Activated naive CD8-positive, alpha-beta T cell treated with anti-CD3 and anti-CD28 coated beads for 36 hours (primary cell): ENCODE measurements at regions not wholly inside any gene's neighbourhood (a gene's known extent, or its start where the extent isn't known, plus 50 kb on each side); places are given as distances from the start of the nearest gene placed in this dataset.

Source experiments
- DNase-seq: peaks from one replicate; pipeline ENCODE4 v3.0.0; 2021
- H3K27ac Mint-ChIP-seq: one replicate; pipeline ENCODE4 v1.8.0; 2022; ENCODE audit warnings: mild to moderate bottlenecking, moderate library complexity, mixed read lengths
- H3K27me3 Mint-ChIP-seq: one replicate; pipeline ENCODE4 v1.8.0; 2022; ENCODE audit warnings: mild to moderate bottlenecking, mixed read lengths
- H3K36me3 Mint-ChIP-seq: one replicate; pipeline ENCODE4 v1.8.0; 2021; ENCODE audit warnings: mild to moderate bottlenecking, mixed read lengths
- H3K4me1 Mint-ChIP-seq: one replicate; pipeline ENCODE4 v1.8.0; 2021; ENCODE audit warnings: mixed read lengths
- H3K4me3 Mint-ChIP-seq: one replicate; pipeline ENCODE4 v1.8.0; 2022; ENCODE audit warnings: mild to moderate bottlenecking, moderate library complexity, mixed read lengths
- H3K9me3 Mint-ChIP-seq: one replicate; pipeline ENCODE4 v1.8.0; 2022; ENCODE audit warnings: mixed read lengths

DNA sequence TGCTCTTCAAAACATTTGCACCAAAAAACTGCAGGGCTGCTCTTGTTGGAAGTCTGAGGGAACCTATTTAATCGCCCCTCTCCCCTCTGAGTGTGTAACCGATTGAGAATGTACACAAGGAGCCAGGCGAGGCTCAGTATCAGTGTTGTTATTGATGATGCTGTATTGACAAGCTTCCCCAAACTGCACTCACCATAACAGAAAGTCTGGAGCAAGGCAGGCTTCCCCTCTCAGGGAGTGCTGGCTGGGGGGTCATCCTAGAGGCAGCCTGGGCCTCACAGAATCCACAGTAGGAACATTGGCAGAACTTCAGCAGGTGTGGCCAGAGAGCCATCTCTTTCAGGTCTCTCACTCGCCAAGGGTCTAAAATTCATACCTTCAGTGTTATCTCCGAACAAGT, 58.1 kb upstream of the TUNAR start:
- no peak overlapping the region for H3K27ac Mint-ChIP-seq
- H3K4me3 Mint-ChIP-seq: no peak overlapping the region
- H3K9me3 Mint-ChIP-seq: peaks cover 3% of the 10 kb centered on the region
- H3K36me3 Mint-ChIP-seq: no peaks in the 10 kb centered on the region
- DNase-seq: no peak
- no peaks in the 10 kb centered on the region for H3K4me1 Mint-ChIP-seq
- H3K27me3 Mint-ChIP-seq: peaks cover 60% of the 10 kb centered on the region

DNA sequence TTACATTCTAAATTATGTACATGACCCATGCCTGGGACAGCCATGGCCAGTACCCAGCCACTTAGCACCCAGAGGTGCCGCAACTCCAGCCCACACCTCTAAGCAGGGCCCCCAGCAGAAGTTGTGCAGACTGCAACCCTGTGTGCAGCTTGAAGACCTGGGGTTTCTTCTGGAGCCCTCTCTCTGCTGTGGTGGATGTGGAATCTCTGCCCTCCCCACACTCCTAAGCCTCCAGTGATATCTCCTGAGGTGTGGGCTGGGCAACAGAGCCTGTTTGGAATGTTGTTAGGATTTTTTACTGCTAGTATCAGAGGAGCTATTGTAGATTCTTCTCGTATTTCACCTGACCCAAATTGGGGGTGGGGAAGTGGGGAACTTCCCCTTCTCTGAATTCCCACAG, 59.4 kb upstream of the TUNAR start:
- peaks cover 50% of the 10 kb centered on the region for H3K27me3 Mint-ChIP-seq
- H3K36me3 Mint-ChIP-seq: no peaks in the 10 kb centered on the region
- H3K4me1 Mint-ChIP-seq: no peaks in the 10 kb centered on the region
- peaks cover 3% of the 10 kb centered on the region for H3K9me3 Mint-ChIP-seq
- H3K27ac Mint-ChIP-seq: no peak overlapping the region
- no peak overlapping the region for H3K4me3 Mint-ChIP-seq
- no peak for DNase-seq

DNA sequence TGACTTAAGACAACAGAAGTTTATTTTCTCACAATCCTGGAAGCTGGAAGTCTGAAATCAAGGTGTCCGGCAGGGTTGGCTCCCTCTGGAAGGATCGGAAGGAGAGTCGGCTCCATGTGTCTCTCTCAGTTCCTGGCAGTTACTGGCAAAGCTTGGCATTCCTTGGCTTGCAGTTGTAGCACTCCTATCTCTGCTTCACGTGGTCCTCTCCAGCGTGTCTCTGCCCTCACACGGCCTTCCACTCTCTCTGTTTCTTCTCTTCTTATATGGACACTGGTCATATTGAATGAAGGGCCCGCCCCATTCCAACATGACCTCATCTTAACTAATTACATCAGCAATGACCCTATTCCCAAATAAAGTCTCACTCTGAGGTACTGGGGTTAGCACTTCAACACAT, 60.1 kb upstream of the TUNAR start:
- Mint-ChIP-seq H3K4me1 (no peaks in the 10 kb centered on the region), H3K36me3 (no peaks in the 10 kb centered on the region), H3K27ac (no peak overlapping the region), H3K9me3 (peaks cover 3% of the 10 kb centered on the region), H3K27me3 (peaks cover 46% of the 10 kb centered on the region), H3K4me3 (no peak overlapping the region)
- no peak for DNase-seq

DNA sequence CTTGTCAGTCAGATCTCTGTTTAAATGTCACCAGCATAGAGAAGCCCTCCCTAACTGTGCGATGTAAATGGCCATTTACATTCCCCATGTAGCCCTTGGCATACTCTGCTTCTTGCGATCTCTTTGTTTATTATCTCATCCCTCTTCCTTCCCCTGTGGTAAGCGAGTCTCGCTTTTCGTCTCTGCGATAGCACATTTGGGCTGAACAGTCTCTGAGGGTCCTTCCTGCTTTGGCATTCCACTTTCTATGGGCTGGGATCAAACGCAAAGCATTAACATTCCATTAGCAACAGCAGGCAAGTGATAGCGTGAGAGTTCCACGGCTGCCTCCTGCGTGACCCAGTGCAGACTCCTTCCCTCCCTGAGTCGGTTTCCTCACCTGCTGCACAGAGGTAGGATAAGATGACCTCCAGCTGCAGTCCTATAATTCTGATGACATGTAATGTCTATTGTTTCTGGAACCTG, 61.4 kb upstream of the TUNAR start:
- Mint-ChIP-seq H3K27ac (no peak overlapping the region), H3K36me3 (no peaks in the 10 kb centered on the region), H3K4me1 (no peaks in the 10 kb centered on the region), H3K4me3 (no peak overlapping the region), H3K27me3 (peaks cover 38% of the 10 kb centered on the region), H3K9me3 (no peaks in the 10 kb centered on the region)
- no peak for DNase-seq

DNA sequence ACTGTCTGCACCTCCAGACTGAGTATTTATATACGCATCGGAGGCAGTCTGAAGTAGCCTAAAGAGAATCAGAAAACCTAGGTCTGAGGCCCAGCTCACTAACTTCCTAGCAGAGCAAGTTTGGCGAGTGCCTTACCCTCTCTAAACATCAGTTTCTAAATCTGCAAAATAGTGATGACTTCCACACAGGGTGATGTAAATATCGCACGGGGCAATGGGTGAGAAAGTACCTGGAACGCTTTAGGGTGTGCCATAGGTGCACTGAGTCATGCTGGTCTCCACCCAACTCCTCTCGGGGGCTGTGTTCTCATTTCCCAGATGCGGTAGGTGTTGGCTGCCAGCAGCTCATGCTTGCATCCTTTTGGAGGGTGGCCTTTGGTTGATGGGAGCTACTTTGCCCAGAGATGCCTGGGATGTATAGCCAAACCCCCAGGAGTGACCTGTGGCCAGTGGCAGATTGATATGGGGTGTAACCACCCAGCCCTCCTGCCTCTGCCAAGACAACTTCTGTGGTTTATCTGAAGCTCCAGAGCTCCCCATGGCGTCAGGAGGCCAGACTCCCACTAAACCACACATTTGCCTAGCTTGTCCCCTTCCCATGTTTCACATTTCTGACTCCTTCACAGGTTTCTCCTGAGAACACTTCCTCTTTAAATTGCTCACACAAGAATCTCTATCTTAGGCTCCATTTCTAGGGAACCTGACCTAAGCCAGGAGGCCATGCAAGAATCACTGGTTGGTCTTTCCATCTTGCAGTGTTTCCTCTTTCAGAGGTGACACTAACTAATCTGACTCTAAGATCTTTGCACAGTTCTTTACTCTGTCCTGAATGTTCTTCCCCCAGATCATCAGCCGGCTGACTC, 62.0 kb upstream of the TUNAR start:
- H3K36me3 Mint-ChIP-seq: no peaks in the 10 kb centered on the region
- no peaks in the 10 kb centered on the region for H3K9me3 Mint-ChIP-seq
- H3K4me1 Mint-ChIP-seq: no peaks in the 10 kb centered on the region
- no peak for DNase-seq
- no peak overlapping the region for H3K27ac Mint-ChIP-seq
- H3K27me3 Mint-ChIP-seq: peaks cover 41% of the 10 kb centered on the region
- no peak overlapping the region for H3K4me3 Mint-ChIP-seq

DNA sequence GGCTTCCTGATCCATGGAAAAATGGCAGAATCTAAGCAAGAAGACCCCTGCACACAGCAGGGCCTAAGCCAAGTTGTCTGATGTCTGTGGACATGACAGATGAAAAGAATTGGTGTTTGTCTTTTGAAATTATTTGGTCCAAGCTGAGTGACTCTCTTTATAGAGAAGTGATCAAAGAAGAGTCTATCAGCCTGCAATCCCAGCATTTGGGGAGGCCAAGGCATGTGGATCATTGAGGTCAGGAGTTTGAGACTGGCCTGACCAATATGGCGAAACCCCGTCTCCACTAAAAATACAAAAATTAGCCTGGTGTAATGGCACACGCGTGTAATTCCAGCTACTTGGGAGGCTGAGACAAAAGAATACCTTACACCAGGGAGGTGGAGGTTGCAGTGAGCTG, 64.8 kb upstream of the TUNAR start:
- Mint-ChIP-seq H3K4me3 (no peak overlapping the region), H3K9me3 (peaks cover 4% of the 10 kb centered on the region), H3K4me1 (no peaks in the 10 kb centered on the region), H3K27ac (no peak overlapping the region), H3K27me3 (peaks cover 35% of the 10 kb centered on the region), H3K36me3 (no peaks in the 10 kb centered on the region)
- no peak for DNase-seq

DNA sequence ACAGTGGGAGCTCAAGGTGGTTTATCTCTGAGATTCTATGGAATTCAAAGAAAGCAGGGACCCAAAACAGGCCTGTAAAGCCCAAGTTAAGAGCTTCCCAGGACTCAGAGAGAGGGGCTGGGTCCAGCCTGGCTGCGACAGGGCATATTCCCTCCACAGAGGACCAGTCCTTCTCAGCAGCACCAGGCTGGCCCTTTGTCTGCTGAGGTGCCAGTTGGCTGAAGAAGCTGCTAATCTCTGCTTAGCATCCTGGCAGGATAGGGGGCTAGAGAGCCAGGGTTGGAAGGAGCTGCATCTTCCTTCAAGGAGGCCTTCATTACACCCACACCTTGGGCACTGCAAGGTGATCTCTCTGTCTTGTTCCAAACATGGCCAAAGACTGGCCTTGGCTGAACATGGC, 68.3 kb upstream of the TUNAR start:
- Mint-ChIP-seq H3K4me3 (no peak overlapping the region), H3K36me3 (peaks cover 1% of the 10 kb centered on the region), H3K4me1 (no peaks in the 10 kb centered on the region)

DNA sequence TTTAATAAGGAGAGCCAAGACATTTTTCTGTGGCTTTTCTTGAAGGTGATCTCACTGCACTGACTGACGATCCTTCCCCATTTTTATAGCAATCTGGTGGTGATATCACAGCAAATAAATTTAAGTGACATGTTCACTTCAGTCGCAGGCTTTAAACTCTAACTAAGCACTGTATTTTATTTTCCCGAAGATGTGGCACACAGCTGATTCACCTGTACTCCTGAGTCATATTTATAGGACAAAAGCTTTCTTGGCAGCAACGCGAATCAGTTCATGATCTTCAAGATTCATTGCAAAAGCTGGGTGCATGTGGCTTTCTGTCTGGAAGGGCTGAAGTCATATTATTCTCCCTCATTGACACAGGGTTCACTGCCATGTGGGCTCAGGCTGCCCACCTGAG, 79.8 kb upstream of the TUNAR start:
- Mint-ChIP-seq H3K9me3 (no peaks in the 10 kb centered on the region), H3K36me3 (no peaks in the 10 kb centered on the region), H3K4me3 (no peak overlapping the region)

More for the DNA sequence above, 68.3 kb upstream of the TUNAR start:
- Mint-ChIP-seq H3K27ac (no peak overlapping the region), H3K9me3 (peaks cover 11% of the 10 kb centered on the region), H3K27me3 (peaks cover 20% of the 10 kb centered on the region)
- DNase-seq: no peak

DNA sequence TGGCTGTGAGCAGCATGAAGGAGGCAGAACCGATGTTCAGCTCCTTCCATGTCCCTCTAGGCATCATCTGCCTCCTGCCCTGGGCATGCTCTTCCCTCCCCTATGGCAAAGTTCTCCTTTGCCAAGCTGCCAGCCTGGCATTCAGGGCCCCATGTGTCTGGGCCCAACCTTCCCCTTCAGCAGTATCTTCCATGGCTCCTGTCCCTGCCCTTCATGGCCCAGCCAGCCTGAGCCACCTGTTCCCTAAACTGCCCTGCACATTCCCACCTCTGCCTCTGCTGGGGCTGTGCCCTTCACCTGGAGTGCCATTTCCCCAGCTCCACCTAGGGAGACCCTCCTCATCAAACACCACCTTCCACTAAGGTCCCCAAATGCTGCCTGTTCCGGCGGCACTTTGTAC, 74.0 kb upstream of the TCL1A start:
- H3K9me3 Mint-ChIP-seq: no peaks in the 10 kb centered on the region
- peaks cover 18% of the 10 kb centered on the region for H3K27me3 Mint-ChIP-seq
- H3K4me1 Mint-ChIP-seq: no peaks in the 10 kb centered on the region
- no peak overlapping the region for H3K4me3 Mint-ChIP-seq
- H3K36me3 Mint-ChIP-seq: no peaks in the 10 kb centered on the region
- no peak overlapping the region for H3K27ac Mint-ChIP-seq
- no peak for DNase-seq

More for the DNA sequence above, 79.8 kb upstream of the TUNAR start:
- no peak overlapping the region for H3K27ac Mint-ChIP-seq
- H3K4me1 Mint-ChIP-seq: no peaks in the 10 kb centered on the region
- no peak for DNase-seq
- H3K27me3 Mint-ChIP-seq: peaks cover 11% of the 10 kb centered on the region

DNA sequence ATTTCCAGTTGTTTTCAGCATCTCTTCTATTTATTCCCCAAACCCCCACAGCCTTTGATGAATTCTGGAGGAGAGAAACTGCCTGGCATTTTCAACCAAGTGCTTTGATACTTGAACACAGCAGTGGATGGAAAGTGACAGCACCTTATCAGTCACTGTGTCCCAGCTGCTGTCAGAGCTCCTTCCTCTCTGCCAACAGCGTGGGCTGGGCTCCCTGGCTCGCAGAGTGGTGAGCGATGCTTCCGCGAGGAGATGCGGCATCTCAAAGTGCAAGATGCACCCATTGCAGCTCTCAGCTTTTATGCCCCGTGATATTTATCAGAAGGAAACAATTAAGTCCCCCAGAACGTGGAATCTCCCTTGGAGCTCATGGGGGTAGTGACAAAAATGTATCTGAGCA, 72.6 kb upstream of the TCL1A start:
- no peak for DNase-seq
- Mint-ChIP-seq H3K36me3 (no peaks in the 10 kb centered on the region), H3K4me3 (no peak overlapping the region), H3K9me3 (no peaks in the 10 kb centered on the region), H3K27ac (no peak overlapping the region), H3K27me3 (peaks cover 12% of the 10 kb centered on the region), H3K4me1 (no peaks in the 10 kb centered on the region)

DNA sequence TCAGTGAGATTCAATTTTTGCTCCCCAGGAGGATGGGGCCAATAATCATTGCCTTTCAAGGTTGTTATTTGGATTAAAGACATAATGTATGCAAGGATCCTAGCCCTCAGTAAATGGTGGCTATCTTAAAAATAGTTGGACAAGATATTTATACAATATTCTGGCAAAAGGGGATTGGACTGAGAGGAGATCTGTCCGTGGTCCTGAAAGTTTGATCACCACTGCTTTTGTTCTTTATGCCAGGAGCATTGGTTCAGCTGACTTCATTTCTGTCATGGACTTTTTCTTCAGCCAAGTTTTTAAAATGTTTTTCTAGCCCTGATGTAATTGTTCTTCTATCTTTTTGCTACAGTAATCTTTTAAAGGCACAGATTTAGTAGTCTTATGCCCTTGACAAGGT, 70.2 kb upstream of the TCL1A start:
- H3K36me3 Mint-ChIP-seq: no peaks in the 10 kb centered on the region
- no peaks in the 10 kb centered on the region for H3K4me1 Mint-ChIP-seq
- DNase-seq: no peak
- no peak overlapping the region for H3K27ac Mint-ChIP-seq
- H3K4me3 Mint-ChIP-seq: no peak overlapping the region
- no peaks in the 10 kb centered on the region for H3K9me3 Mint-ChIP-seq
- H3K27me3 Mint-ChIP-seq: peaks cover 11% of the 10 kb centered on the region

DNA sequence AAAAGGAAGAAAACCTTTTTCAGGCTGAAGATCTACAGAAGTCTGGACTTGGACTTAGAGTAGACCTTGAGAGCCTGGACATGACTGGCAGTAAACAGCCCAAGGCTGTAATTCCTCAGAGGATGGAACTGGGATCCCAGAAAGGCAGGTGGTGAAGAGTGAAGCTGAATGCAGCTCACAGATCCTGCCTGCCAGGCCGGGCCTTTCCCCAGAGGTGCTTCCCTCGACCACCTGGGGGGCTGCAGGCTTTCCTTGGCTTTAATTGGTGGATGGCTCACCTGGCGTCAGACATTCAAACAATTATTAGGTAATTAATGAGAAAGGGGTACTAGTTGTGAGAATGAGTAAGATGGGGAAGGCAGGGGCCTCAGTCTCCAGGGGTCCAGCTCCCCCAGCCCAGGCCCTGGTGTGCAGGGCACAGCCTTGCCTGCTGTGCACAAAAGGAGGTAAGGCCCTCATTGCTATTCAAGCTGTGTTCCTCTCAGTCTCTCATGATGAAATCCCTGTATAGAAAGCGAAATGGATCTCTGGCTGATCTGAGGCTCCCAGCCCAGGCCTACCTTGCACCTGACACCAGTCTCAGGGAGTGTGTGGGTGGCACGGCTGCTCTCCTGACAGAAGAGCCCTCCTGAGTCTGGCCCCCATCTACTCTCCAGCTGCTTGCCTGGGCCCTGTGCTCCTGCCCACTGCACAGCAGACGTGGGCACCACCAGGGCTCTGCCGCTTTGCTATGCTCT, 63.0 kb upstream of the TCL1A start:
- Mint-ChIP-seq H3K36me3 (no peaks in the 10 kb centered on the region), H3K4me3 (no peak overlapping the region), H3K4me1 (no peaks in the 10 kb centered on the region), H3K9me3 (no peaks in the 10 kb centered on the region), H3K27ac (no peak overlapping the region), H3K27me3 (peaks cover 29% of the 10 kb centered on the region)
- no peak for DNase-seq

DNA sequence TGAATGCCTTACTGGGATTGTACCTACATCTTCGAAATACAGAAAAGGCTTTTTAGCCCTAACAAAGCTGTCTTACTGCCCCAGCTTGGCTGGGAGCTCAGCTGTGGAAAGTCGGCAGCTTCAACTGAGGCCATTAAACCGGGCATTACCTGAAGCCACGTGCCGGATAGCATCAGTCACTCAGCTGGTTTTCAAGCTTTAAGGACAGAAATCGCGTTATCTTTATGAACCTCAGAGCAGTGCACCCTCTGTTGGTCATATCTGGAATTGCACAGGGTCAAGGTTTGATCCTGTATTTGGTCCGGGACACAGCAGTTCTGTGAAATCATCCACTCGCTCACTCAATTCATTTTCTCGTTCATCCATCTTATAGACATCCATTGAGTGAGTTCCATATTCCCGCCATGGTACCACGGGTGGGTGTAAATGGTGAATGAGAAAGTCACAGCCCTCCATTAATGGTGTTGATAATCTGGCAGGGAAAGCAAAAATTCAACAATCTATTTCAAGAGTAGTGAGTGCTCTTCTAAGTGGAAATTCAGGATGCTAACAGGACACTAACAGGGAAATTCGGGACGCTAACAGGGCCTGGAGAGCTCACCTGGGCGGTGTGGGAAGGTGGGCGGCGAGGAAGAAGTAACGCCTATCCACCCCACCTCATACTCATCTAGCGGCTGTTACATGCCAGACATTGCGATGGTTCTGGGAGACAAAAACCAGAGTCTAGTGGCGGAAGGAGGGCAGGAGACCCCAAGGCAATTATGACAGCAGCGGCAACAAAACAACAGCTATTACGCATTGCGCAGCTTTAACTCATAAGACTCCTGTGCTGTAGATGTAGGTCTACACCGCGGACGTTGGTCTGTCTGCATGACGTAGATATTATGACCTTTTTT, 60.6 kb upstream of the TCL1A start:
- Mint-ChIP-seq H3K9me3 (no peaks in the 10 kb centered on the region), H3K4me3 (no peak overlapping the region), H3K27ac (no peak overlapping the region), H3K36me3 (no peaks in the 10 kb centered on the region), H3K27me3 (peaks cover 22% of the 10 kb centered on the region), H3K4me1 (peaks cover 4% of the 10 kb centered on the region)
- DNase-seq: peak; percentile 28

DNA sequence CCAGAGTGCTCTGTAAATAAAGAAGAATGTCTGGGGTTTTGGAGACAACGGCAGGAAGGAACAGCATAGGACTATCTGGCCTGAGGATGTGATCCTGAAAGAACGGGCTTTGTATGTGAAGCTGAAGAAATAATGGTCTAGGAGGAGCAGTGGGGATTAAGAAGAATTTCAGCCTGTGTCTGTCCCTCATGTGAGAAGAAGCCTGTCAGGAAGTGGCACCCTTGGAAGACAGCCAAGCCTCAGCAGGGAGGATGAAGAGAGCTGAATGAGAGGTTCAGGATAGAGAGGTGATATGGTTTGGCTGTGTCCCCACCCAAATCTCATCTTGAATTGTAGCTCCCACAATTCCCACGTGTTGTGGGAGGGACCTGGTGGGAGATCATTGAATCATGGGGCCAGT, 56.9 kb upstream of the TCL1A start:
- DNase-seq: no peak
- Mint-ChIP-seq H3K9me3 (no peaks in the 10 kb centered on the region), H3K36me3 (no peaks in the 10 kb centered on the region), H3K4me3 (no peak overlapping the region), H3K27ac (no peak overlapping the region), H3K4me1 (peaks cover 4% of the 10 kb centered on the region), H3K27me3 (peaks cover 24% of the 10 kb centered on the region)

DNA sequence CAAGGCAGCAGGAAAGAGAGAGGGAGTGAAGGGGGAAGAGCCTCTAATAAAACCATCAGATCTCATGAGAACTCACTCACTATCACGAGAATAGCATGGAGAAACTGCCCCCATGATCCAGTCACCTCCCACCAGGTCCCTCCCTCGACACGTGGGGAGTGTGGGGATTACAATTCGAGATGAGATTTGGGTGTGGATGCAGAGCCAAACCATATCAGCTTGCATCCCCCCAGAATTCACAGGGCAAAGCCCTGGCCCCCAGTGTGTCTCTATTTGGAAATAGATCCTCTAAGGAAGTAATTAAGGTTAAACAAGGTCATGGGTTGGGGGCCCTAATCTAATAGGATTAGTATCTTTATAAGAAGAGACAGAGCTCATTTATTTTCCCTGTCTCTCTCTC, 56.1 kb upstream of the TCL1A start:
- peaks cover 16% of the 10 kb centered on the region for H3K27me3 Mint-ChIP-seq
- no peak for DNase-seq

More for the DNA sequence above, 56.1 kb upstream of the TCL1A start:
- Mint-ChIP-seq H3K9me3 (no peaks in the 10 kb centered on the region), H3K36me3 (no peaks in the 10 kb centered on the region), H3K4me1 (peaks cover 4% of the 10 kb centered on the region), H3K27ac (no peak overlapping the region), H3K4me3 (no peak overlapping the region)
